ENCODE measurements at regions not wholly inside any gene's neighbourhood (a gene's known extent, or its start where the extent isn't known, plus 50 kb on each side); places are given as distances from the start of the nearest gene placed in this dataset.

DNA sequence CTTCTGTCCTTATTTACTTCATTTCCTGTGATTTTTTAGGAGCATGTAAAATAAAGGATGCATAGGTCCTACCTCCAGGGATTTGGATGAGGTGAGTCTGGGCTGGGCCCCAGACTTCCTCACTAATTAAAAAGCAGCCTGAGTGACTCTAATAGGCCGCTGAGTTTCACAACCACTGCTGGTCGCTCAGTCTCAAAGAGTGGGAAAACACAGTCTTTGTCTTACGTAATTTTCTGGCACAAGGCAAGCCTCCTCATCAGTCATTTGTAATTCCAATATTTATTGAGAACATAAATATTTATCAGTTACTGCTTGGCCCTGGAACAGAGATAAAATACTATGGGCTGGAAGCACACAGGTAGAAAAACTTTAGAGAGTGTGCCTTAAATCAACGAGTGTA lies 195.4 kb upstream of the RUNX1 start:
- TF ChIP-seq, protein P1, sequence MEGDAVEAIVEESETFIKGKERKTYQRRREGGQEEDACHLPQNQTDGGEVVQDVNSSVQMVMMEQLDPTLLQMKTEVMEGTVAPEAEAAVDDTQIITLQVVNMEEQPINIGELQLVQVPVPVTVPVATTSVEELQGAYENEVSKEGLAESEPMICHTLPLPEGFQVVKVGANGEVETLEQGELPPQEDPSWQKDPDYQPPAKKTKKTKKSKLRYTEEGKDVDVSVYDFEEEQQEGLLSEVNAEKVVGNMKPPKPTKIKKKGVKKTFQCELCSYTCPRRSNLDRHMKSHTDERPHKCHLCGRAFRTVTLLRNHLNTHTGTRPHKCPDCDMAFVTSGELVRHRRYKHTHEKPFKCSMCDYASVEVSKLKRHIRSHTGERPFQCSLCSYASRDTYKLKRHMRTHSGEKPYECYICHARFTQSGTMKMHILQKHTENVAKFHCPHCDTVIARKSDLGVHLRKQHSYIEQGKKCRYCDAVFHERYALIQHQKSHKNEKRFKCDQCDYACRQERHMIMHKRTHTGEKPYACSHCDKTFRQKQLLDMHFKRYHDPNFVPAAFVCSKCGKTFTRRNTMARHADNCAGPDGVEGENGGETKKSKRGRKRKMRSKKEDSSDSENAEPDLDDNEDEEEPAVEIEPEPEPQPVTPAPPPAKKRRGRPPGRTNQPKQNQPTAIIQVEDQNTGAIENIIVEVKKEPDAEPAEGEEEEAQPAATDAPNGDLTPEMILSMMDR (IDR thresholded peaks at IDR 0.05; ENCODE audit: extremely low read depth, missing control alignments): no peak
- DNase-seq (ENCODE audit: low spot score): no peak

DNA sequence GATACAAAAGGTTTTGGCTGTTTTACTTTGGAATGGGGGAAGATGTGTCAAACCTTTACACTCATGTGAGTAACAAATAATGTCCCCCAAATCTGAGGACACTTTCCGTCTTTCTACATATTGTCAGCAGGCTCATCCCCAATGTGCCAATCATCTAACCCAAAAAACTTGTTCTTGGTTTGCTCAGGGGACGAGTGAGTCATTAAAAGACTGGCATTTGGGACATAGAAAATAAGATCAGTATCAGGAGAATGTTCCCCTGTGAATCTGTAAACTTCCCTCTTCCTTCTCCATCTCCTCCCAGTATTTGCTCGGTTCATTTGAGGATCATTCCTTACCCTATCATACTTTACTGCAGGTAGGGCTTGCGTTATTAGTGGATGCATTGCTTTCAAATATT lies 194.1 kb upstream of the RUNX1 start:
- DNase-seq (ENCODE audit: low spot score): no peak
- TF ChIP-seq, protein P1 (IDR thresholded peaks at IDR 0.05; ENCODE audit: extremely low read depth, missing control alignments): no peak

DNA sequence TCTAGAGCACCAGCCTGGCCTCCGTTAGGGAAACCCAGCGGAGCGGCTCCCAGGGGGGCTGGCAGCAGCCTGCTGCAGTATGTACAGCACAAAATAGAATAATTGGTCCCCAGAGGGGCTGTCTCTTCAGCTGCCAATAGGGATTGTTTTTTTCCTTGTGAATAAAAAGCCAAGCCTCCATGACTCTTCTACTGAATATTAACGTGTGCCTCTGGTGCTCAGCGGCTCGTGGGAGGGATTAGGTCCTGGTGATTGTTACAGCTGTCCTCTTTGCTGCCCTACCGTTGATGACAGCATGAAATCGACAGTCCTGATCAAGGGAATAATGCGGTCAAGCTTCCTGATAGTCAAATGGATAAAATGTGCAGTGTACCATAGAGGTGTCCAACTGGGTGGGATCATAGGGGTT lies 190.7 kb upstream of the RUNX1 start:
- DNase-seq (ENCODE audit: low spot score): no peak
- TF ChIP-seq, protein P1 (IDR thresholded peaks at IDR 0.05; ENCODE audit: extremely low read depth, missing control alignments): no peak

DNA sequence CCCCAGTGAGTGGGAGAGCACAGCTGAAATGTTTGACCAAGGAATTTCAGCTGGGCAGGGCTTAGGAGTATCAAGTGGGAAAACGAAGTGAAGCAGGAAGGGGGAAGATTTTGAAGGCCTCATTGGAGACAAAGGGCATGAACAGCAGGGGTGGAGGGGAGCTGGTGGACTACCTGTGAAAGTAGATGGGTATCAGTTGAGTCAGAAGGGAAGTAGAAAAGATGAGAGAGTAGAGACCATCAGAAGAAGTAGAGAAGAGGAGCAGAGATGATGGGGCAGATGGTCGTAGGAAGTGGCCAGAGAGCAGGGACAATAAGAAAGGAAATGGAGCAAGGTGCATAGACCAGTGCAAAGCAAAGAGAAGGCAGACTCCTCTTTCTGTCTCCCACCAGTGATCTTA lies 189.0 kb upstream of the RUNX1 start:
- TF ChIP-seq, protein P1 (IDR thresholded peaks at IDR 0.05; ENCODE audit: extremely low read depth, missing control alignments): no peak

DNA sequence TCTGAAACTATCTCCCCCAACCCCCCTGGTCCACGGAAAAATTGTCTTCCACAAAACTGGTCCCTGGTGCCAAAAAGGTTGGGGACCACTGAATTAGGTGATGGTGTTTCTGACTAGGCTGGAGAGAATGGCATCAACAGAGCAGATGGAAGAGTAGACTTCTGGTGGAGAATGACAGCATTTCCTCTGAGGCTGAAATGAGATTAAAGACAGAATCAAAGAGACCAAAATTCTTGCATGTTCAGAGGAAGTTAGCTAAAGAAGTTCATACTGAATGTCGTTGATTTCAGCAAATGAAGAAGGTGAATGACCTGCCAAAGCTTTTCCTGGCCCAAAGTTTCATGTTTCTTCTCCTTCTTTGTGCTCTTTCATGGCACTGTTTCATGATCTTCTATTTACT lies 188.2 kb upstream of the RUNX1 start:
- TF ChIP-seq, protein P1 (IDR thresholded peaks at IDR 0.05; ENCODE audit: extremely low read depth, missing control alignments): no peak
- DNase-seq (ENCODE audit: low spot score): no peak

More for the DNA sequence above, 189.0 kb upstream of the RUNX1 start:
- DNase-seq (ENCODE audit: low spot score): no peak

DNA sequence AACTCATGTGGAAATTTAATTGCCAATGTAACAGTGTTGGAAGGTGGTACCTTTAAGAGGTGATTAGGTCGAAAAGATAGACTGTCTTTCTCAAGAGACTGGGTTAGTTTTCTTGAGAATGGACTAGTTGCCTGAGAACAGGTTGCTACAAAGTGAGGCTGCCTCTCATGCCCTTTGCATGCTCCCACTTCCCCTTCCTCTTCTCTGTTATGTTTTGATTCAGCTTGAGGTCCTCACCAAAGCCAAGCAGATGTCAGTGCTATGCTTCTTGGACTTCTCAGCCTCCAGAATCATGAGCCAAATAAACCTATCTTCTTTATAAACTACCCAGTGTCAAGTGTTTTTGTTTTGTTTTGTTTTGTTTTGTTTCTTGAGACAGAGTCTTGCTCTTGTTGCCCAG lies 187.0 kb upstream of the RUNX1 start:
- TF ChIP-seq, protein P1 (IDR thresholded peaks at IDR 0.05; ENCODE audit: extremely low read depth, missing control alignments): no peak
- peak; percentile 10 for DNase-seq (ENCODE audit: low spot score)

DNA sequence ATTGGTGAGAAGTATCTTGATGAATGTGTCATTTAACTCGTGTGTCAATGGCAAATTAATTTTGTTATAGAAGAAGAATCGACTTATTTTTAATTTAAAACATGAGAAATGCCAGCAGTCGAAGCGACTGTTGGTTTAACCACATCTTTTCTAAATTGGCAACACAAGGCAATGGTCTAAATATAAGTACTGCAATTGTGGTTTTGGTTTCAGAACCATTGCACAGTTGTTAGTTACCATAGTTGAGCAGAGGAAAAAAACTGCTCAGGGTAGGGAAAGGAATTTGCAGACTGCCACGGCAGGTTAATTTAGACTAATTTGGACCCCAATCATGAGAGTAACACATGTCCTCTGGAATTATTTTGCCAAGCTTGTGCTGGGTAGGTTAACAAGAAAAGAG lies 185.6 kb upstream of the RUNX1 start:
- TF ChIP-seq, protein P1 (IDR thresholded peaks at IDR 0.05; ENCODE audit: extremely low read depth, missing control alignments): no peak
- DNase-seq (ENCODE audit: low spot score): peak; percentile 16
